GM19240 (cell line): ENCODE measurements at regions not wholly inside any gene's neighbourhood (a gene's known extent, or its start where the extent isn't known, plus 50 kb on each side); places are given as distances from the start of the nearest gene placed in this dataset.
"Not testable (repeated sequence)": the region's sequence is repeated elsewhere in the genome, so short reads cannot be mapped to it uniquely, and the experiment has no call there.

Source experiments
- DNase-seq: peaks from one replicate; pipeline ENCODE4 v3.0.0; 2011; ENCODE audit warnings: low spot score; ENCODE audit not compliant: insufficient read length

DNA sequence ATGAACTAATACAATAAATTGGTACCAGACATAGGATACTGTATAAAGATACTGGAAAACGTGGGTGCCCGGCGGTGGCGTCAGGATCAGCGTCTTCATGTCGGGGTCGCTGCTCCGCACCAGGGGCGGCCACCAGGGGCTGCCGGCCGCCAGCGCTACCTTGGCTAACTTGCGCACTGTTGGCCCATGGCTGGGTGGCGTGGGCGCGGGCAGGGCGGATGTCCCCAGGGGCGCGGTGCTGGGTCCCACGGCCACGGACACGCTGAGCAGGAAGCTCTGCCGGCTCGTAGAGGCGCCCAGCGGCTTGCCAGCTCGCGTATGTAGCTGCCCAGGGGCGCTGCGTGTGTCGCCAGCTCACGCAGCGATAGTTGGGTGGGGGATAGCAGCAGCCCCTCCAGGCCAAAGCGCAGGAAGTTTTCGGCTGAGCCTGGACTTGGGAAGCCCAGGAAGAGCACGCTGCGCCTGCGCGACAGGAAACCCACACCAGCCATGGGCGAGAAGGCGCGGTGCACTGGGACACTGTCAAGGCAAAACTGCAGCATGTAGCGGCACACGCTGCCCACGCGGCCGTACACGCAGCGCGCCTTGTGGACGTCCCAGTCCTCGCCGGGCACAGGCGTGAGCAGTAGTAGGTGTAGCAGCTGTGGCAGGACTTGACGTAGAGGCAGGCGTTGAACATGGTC is 299.9 kb downstream of the CCDC74A start:
- DNase-seq, result no peak

DNA sequence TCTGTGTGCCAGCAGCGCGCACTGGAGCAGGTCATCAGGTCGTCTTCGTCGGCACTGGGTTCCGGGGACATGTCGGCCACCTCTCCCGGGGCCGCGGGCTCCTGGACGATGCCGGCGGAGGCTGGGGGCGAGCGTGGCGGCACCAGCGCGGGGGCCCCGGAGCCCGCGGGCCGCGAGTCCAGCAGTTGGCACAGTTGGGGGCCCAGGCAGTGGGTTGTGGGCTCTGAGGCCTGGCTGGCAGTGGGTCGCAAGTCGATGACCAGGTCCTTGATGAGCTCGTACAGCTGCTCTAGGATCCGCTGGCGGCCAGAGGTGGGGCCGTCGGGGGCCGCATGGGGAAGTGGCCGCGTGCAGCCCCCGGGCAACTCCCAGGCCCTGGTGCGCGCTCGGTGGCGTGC is 300.5 kb downstream of the CCDC74A start:
- DNase-seq, result no peak

- DNase-seq, result not testable (repeated sequence)
Measured at GRCh38 chr2:131828633-131829455, 301.2 kb downstream of the CCDC74A start.

- not testable (repeated sequence) for DNase-seq
Measured at GRCh38 chr2:131829456-131830241, 302.0 kb downstream of the CCDC74A start.

GRCh38 chr2:131830242-131830945 is 302.7 kb downstream of the CCDC74A start:
- DNase-seq, result not testable (repeated sequence)

GRCh38 chr2:131830946-131831310 is 303.2 kb downstream of the CCDC74A start:
- not testable (repeated sequence) for DNase-seq

DNA sequence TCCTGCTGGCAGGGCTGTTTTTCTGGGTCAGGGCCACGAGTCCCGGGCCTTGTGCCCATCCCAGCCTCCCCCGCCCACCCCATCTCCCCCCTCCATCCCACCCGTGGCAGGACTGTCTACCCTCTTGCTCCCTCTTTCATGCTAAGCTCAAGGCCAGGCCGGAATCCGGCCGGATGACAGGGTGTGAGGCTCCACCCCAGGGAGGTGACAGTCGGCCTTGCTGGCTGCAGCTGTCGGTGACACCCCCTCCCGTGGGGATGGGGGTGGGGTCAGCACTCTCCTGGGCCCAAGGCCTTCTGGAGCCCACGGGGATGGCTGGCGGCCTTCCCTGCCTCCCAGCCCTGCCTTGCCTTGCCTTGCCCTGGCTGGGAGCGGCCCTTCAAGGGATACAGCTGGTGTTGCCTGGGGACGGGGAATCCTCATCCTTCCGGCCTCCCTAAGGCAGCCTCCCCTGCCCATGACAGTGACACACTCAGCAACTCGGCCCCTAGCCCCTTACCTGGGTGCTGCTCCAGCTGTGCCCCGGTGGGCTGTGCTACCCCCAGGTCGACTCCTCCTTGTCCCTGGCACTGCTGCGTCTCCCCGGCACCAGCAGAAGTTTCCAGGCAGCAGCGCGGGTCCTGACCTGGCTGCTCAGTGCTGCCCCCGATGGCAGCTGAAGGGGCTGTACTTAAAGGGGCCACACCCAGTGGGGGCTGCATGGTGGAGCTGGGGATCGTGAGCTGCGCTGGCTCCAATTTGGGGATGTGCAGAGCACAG is 303.9 kb downstream of the CCDC74A start:
- DNase-seq, result not testable (repeated sequence)

- not testable (repeated sequence) for DNase-seq
Measured at GRCh38 chr2:131832209-131832780, 304.6 kb downstream of the CCDC74A start.

GRCh38 chr2:131832917-131833316 is 305.2 kb downstream of the CCDC74A start:
- not testable (repeated sequence) for DNase-seq

- not testable (repeated sequence) for DNase-seq
Measured at GRCh38 chr2:131833367-131834202, 305.9 kb downstream of the CCDC74A start.

DNA sequence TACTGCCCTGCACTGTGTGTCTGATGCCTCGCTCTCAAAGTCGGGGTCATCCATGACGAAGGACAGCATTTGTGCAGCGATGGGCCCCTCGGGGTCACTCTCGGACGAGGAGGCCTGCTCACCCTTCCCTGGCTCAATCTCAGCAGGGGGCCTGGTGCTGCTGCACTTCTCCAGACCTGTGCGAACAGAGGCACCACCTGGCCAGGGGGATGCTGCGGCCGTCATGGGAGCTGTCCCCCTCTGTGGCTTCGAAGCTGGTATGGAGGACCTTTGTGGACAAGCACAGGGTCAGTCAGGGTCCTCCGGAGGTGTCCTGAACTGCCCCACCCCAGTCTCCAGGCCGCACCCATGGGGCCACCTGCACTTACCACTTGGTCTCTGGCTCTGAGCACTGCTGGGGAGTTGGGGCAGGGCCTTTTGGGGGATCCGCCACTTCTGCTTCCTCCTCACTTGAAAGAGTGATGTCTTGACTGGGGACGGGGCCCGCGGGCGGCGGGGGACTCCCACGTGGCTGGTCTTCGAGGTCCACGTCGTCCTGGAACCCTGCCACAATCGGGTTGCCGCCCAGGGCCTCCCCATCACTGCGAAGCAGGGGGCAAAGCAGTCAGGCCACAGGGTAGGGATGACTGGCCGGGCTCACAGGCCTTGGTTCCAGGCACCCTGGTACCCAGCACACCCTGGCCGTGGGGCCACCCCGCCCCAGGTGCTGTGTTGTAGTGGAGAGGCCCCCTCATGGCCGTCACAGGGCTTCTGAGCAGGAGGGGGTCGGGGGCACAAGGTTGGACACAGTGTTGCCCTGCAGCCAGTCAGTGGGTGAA is 306.7 kb downstream of the CCDC74A start:
- not testable (repeated sequence) for DNase-seq

GRCh38 chr2:131835022-131835421 is 307.3 kb downstream of the CCDC74A start:
- DNase-seq, result not testable (repeated sequence)

DNA sequence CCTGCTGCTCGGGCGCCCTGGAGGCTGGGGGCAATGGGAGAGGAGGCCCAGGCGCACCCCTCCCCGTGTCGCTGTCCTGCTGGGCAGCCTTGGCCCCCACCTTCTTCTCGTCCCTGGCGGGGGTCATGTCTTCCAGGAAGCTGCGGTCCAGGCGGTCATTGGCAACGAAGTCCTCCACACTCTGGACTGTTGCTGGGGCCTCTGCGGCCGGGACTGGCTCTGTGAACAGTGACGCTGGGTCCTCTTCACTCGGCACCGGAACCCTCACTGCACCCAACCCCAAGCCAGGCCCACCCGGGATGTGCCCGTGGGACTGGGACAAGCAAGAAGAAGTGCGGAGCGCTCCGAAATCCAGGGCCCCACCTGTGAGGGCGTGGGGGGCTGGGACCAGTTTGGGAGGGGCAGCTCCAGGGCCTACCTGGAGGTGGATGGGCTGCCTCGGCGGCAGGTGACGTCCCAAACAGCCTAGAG is 308.0 kb downstream of the CCDC74A start:
- no peak for DNase-seq

- not testable (repeated sequence) for DNase-seq
Measured at GRCh38 chr2:131836116-131836515, 308.4 kb downstream of the CCDC74A start.

GRCh38 chr2:131844044-131844443 is 316.4 kb downstream of the CCDC74A start:
- DNase-seq, result not testable (repeated sequence)

GRCh38 chr2:131856202-131856601 is 305.6 kb downstream of the ANKRD30BL start:
- not testable (repeated sequence) for DNase-seq

GRCh38 chr2:131858197-131858596 is 303.6 kb downstream of the ANKRD30BL start:
- DNase-seq, result not testable (repeated sequence)
